Dedifferentiated amniotic fluid mesenchymal stem cell (primary cell): ENCODE measurements at regions not wholly inside any gene's neighbourhood (a gene's known extent, or its start where the extent isn't known, plus 50 kb on each side); places are given as distances from the start of the nearest gene placed in this dataset.

ENCODE experiments used
- DNase-seq: peaks from one replicate; pipeline ENCODE4 v3.0.0-alpha.2; 2016; ENCODE audit errors: extremely low spot score

DNA sequence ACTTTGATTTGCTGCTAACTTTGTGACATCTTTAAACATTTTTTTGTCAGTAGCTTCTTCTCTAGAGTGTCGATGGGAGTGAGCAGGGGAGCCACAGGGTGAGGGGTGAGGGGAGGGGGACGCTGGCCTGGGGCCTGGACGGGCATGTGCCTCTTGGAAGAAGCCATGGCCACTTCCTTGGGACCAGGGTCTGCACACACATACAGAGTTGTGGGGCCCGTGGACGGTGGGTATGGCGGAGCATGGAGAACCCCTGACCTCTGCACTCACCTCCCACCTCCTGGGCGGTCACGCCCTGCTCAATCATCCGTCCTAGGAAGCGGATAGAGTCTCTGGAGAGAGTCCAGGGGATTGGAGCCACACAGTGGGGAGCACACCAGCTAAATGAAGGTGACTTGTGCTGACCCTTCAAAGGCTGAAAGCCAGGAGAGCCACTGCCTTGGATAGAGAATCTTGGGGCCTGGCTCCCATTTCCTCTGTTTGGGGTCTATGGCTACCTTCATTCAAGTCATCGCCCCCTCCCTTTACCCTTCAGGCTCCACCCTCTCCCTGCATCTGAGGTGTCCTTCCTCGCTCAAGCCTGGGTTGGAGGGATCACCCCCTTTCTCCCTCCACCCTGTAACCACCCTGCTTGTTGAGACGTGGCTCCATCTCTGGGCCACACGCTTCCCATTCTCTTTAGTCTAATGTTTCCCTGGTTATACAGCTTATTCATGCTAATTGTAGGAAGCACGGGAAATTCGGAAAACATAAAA is 63.9 kb upstream of the HAAO start:
- no peak for DNase-seq

DNA sequence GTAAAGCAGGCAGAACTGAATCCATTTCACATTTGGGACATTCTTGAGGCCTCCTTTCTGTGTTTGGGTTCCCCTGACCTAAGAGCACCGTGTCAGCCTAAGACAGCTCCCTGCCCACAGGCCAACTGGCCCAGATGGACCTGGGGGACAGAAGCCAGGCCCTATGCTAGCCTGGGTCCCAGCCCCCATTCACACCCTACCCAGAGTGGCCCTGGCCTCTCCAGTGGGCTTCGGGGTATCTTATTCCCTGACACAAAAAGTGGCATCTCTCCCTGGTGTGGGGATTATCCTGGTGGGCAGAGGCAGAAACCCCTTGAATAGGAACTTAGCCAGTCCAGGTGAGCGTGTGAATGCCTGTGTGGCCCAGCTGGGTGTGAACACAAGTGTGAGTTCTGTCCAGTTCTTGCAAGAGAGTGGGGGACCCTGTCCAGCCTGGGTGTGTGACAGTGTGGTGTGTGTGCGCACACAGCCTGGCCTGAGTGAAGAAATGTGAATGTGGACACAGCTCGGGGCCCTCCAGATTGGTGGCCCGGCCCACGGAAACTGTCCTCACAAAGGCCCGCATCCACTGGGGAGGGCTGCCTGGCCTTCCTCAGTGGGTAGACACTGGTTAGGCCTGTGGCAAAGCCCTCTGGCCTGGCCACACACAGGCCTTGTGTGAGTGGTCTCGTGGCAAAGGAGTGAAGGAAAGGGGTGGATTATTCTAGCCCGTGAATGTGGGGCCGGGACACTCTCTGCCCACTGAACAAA is 63.0 kb upstream of the HAAO start:
- no peak for DNase-seq

DNA sequence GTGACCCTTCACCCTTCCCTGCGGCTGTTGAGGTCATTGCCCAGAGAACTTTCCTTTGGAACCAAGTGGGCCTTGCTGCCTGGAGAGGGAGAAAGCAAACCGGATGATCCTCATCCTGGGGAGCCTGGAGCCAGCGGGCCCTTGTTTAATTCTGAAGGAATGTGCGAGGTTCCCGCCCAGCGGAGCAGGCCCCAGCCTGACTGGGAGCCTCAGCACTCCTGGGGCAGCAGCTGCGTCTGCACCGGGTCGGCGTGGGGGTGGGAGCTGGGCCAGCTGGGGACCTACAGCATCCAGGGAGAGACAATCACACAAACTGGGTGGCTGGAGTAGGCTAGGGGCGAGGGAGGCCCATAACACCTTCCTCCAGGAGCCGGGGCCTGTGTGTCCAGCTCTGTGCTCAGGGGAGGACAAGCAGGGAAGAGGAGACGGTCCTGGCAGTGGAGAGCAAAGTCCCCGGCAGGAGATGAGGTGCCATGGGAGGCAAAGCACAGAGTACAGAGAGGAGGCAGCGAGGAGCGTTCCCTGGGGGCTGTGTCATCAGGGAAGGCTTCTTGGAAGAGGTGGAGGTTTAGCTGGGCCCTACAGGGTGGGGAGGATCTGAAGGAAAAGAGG is 61.9 kb upstream of the HAAO start:
- no peak for DNase-seq

DNA sequence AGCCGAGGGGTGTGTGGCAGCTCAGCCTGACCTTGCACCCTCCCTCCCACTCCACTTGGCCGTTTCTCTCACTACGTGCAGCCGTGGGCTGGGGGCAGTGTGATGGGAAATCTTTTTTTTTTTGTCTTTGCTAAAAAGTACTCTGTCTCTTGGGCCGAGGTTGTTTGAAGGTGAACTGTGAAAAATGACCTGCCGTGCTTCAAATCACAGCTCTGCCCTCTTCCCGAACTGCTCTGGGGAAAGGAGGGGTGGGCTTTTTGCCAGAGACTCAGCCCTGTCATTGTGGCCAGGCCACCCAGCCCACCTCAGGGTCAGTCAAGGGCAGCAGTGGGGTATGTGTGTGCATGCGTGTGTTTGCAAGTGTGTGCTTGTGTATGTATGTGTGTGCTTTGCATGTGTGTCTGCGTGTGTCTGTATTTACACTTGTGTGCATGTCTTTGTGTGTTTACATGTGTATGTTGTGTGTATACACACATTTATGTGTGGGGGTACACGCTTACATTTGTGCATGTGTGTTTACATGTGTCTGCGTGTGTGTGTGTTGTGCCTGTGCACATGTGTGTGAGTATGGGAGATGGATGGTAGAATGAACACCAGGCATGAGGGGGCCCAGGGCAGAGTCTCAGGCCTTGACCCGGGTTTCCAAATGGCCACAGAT is 61.3 kb upstream of the HAAO start:
- no peak for DNase-seq

DNA sequence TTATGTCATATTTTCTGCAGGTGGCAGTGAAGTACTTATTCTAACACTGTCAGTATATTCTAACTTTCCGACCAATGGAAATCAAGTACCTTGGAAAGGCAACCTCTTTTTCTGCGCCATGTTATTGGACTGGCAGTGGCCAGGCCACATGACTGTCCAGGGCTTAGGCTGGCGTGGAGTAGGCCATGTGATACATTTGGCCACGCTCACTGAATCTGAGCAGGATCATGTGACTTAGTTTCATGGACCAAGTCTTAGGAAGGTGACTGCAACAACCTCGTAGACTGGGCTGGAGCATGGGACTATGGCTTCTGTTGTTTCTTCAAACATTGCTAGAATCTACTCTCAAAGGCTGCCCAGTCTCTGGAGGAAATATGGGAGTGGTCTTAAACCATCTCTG is 60.4 kb upstream of the HAAO start:
- DNase-seq, result no peak

DNA sequence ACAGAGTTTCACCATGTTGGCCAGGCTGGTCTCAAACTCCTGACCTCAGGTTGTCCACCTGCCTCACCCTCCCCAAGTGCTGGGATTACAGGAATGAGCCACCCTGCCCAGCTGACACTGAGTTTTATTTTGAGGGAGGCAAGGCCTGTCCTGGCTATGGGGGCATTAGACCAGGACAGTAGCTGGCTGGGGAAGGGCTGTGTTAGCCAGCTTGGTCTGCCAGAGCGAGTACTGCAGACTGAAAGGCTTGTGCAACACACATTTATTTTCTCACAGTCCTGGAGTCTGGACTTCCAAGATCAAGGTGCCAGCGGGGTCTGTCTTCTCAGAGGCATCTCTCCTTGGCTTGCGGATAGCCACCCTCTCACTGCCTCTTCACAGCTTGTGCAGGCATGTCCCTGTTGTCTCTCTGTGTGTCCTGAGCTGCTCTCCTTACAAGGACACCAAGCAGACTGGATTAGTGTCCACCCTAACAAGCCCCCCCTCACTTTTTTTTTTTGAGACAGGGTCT is 59.4 kb upstream of the HAAO start:
- DNase-seq, result no peak

DNA sequence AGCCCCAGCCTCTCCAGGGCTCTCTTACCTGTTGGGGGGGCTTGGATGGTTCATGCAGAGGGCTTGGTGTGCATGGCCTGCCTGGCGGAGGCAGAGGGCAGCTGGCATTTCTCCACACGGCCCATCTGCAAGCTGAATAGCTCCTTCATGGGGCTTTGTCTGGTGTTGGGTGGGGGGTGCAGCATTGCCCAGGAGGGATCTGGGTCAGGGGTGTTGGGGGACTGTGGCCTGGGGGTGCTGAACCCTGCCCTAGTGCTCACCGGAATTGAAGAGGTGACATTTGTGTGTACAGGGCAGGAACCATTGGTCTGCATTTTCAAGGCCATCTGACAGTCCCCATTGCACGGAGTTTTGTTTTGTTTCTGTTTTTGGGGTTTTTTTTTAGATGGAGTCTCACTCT is 58.8 kb upstream of the HAAO start:
- DNase-seq, result no peak

DNA sequence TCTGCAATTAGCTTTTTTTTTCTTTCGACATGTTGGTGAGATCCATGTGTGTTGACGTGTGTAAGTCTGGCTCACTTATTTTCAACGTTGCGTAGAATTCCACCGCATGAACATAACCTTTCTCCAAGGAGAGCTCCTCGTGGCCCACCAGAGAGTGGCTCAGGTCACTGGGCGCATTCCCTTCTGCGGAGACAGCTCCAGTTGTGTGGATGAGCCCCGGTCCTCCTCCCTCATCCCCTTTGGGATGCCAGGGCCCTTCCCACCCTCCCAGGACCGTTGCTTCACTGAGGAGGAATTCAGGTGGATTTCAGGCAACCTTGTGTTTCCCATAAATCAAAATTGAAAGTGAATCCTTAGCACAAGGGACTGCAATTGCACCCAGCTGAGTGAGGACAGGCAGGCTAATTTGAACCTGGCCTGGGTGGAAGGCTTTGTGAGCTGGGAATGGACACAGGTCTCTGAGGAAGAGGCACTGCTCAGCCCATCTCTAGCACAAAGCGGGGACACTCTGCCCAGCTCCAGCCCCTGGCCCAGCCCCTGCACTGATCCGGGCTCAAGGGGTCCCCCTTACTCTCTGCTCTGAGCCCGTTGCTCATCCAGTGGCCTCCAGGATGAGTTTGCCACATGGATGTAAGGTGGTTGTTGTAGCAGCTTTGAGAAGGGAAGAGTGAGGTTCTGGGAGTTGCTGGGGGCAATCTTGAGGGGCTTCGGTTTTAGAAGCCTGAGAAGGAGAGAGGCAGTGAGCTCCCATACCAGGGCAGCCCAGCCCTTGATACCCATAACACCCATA is 57.8 kb upstream of the HAAO start:
- DNase-seq, result no peak

DNA sequence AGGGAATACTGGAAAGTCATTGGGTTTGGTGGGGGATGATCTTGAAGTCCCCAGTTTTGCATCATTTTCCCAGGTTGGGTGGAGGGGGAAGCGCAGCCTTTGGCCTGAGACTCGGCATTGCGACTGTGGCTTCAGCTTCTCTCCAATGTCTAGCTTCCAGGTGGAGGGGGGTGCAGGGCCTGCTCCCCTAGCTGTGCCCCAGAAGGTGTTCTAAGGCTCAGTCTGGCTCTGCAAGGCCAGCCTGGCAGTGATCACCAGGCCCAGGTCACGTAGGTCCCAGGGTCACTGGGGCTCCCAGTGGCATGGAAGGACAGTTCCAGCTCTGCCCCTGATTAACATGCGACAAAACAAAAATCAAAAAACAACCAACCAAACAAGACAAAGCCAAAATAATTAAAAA is 56.9 kb upstream of the HAAO start:
- DNase-seq, result no peak

DNA sequence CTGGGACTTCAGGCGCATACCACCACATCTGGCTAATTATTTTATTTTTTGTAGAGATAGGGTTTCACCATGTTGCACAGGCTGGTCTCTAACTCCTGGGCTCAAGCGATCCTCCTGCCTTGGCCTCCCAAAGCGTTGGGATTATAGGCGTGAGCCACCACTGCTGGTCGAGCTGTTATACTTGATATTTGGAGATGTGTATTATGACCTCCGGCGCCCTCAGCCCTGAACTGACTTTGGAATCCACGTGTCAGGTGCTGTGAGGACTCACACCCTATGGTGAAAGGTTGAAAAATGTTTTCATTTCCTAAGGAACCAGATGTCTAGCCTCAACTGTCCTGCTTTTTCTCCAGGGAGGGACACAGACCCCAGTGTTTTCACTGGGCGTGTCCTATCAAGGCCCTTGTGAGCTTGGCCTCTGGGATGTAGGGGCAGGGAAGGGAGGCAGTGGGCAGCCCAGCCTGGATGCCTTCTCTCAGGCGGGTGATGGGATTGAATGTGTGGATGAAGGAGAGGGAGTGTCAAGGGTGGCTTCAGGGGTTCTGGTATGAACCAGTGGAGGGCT is 56.4 kb upstream of the HAAO start:
- no peak for DNase-seq

DNA sequence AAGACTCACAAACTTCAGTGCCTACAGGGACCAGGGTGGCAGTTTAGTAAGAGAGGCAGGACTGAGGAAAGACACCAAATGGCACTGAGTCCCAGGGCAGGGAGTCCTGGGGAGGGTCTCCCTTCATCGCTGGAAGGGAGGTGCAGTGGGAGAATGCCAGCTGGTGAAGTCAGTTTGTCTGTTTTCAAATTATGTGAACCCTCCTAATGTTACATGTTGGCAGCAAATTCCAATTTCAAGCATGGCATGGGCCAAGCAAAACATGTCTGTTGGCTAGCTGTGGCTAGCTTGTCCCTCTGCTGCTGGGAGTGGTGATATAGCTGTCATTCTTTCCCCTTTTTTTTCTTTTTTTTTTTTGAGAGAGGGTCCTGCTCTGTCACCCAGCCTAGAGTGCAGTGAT is 55.9 kb upstream of the HAAO start:
- no peak for DNase-seq

DNA sequence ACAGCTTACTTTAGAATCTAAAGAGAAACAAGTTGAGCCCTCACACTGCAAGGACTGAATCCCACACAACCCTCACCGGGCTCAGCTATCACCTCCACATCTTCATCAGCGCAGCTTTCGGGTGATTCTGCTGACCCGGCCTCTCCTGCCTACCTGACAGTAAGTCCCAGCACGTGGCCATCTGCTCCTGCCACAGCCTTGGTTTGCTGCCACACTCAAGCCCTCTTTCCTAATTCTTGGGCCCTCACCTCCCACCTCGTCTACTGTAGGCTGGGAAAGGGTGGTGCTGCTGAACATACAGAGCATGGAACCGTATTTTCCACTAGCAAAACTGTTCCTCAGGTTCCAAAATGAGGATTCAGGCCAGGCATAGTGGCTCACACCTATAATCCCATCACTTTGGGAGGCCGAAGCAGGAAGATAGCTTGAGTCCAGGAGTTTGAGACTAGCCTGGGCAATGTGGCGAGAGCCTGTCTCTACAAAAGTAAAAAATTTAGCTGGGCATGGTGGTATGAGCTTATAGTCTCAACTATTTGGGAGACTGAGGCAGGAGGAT is 55.3 kb upstream of the HAAO start:
- no peak for DNase-seq

DNA sequence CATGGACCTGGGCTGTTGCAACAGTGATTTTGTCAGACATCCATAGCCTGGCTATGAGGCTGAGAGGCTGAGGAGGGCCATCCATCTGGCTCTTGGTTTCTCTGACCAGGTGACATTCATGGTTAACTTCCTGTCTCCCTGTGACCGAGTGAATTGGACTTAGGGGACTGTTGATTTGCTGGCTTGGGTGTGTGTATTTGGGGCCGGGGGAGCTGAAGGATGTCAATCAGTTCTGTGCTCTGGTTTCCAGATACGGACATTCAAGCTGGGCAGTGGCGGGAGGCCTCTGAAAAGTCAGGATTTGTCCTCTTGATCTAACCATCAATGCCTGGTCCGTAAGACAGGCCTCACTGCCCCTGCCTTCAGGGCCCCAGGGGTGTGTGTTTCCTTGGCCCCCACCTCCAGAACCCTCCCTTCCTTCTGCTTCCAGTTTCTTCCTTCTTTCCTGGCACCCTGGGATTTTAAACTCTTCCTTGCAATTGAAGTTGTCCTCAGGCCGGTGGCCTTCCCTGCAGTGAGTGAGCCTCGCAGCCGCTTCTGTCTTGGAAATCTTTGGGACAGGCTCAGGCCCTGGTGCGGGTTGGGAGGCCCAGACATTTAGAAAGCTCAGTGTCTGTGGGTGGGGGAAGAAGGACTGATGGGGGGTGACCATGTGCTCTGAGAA is 54.7 kb upstream of the HAAO start:
- no peak for DNase-seq

DNA sequence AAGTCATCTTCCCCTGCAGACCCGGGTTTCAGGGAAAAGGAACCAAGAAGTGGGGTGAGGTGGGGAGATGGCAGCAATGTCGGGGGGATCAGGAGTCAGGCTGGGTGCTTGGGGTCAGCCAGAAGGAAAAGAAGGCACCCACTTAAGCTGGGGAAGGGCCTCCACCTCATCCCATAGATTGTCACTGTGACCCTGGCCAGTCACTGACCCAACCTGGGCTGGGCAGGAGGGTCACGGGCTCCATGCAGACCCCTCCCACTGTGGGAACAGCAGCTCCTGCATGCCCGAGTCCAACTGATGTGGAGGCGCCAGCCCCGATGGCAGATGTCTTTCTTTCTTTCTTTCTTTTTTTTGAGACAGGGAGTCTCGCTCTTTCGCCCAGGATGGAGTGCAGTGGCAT is 53.6 kb upstream of the HAAO start:
- DNase-seq, result no peak

DNA sequence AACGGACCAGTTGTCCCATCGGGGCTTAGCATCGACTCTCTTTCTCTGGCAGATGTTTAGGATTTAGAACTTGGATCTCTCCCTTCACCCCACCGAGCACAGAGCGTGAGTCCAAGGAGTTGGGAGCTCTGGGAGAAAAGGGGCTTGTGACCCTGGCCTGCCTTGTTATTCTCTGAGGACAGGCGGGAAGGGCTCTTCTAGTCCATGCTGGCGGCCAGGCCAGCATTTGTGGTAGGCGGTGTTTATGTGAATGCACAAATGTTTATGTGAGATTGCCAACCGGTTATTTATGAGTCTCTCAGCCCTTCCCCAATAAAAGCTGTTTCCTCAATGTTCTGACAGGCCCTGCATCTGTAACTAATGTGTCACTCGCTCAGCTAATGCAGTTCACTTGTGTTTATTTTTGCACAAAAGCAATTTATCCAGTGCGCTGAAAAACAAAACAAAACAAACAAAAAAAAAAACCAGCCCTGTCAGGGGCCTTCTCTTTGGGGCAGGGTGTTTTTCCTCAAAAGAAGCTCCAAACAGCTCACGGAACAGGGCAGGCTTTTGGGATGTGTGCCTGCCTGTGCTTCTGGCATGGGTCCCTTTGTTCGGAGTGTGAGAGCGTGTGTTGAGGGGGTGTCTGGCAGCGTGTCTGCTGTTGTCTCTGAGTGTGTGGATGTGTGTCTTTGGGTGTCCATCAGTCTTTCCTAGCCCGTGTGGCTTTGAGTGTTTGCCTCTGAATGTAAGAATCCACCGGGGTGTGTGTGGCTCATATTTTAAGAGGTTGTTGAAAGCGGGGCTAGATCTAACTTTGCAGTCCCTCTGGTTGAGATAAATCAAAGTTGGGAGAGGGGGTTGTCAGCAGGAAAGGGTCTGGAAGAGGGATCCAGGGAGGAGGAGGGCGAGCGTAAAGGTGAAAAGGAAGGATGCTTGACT is 52.8 kb upstream of the HAAO start:
- DNase-seq, result no peak

DNA sequence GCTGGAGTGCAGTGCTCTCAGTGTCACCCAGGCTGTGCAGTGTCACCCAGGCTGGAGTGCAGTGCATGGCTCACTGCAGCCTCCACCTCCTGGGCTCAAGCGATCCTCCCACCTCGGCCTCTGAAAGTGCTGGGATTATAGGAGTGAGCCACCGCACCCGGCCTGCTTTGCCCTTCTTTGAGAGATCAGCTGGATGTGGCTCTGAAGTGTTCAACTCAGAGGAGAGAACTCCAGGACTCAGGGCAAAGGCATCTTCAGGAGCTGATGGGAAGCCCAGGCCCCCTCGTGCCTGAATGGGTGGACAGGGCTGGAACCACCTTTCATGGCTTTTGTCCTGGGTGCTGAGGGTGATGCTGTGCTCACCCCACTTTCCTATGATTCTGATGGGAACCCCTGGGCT is 52.0 kb upstream of the HAAO start:
- DNase-seq, result no peak

DNA sequence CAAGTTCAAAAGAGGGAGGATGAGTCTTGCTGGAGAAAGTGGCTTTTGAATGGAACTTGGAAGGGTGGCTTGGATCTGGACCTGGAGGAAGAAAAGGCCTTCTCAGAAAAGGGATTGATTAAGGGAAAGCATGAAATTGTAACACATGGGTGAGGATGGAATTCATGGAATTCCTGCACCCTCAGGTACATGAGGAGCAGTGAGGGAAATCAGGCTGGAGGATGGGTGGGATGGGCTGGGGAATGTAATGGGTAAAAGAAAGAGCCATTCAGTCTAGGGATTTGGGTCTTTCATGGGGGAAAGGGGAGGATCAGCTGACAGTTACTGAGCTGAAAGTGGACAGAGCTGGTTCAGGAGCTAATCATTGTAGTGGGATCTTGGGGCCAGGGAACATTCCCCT is 51.2 kb upstream of the HAAO start:
- no peak for DNase-seq

DNA sequence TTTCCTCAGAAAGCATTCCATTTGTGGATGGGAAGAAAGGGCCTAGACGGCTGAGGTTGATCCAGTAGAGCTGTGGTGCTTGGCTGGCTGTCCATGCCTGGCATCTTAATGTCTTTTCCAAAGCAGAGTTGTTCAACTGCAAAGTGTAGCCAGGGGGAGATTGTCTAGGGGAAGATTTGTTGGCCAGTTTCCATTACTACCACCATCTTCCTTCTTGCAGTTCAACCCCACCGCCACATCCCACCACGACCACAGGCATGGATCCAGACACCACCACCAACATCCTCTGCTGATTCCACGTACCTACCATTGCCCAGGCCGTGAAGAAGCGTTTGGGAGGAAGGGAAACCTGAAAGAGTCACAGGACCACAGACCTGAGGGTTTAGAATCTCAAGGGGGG is 50.7 kb upstream of the HAAO start:
- DNase-seq, result no peak

DNA sequence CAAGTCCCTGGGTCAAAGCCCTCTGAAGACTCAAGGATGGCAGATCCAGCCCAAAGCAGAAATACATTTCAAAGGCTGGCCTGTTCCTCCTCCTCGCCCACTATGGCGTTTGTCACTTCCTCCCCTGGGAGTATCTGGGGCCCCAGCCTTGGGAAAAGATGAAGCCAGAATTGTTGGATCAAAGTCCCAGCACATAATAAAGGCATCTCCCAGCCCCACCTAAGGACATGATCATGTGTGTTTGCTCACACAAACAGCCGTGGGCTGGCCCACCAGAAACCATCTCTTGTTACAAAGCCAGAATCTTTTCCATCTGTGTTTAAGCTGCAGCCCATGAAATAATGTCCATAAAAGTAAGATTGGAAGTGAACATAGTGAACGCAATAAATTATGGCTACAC is 50.1 kb upstream of the HAAO start:
- no peak for DNase-seq
